Activated naive CD4-positive, alpha-beta T cell treated with anti-CD3 and anti-CD28 coated beads, Interleukin-2, amount 10 ng/mL, durations not matched to agents 7 days and 5 days (primary cell): ENCODE measurements at regions not wholly inside any gene's neighbourhood (a gene's known extent, or its start where the extent isn't known, plus 50 kb on each side); places are given as distances from the start of the nearest gene placed in this dataset.

Experiments
- CTCF ChIA-PET: fragments of 350-600 bp; sonication (Branson Sonifier 250); formaldehyde crosslinking; loops from one replicate; lab custom pipeline; 2021; ENCODE audit warnings: antibody characterized with exemption; lab: Charles Lee
- DNase-seq: peaks from one replicate; pipeline ENCODE4 v3.0.0-alpha.2; 2020
- H3K27ac Mint-ChIP-seq: one replicate; pipeline ENCODE4 v1.8.0; 2021; ENCODE audit warnings: mild to moderate bottlenecking, moderate library complexity, mixed read lengths
- H3K27me3 Mint-ChIP-seq: one replicate; pipeline ENCODE4 v1.8.0; 2021; ENCODE audit warnings: mild to moderate bottlenecking, mixed read lengths
- H3K36me3 Mint-ChIP-seq: one replicate; pipeline ENCODE4 v1.8.0; 2021; ENCODE audit warnings: mixed read lengths
- H3K4me1 Mint-ChIP-seq: one replicate; pipeline ENCODE4 v1.8.0; 2021; ENCODE audit warnings: mixed read lengths
- H3K4me3 Mint-ChIP-seq: one replicate; pipeline ENCODE4 v1.8.0; 2021; ENCODE audit warnings: mild to moderate bottlenecking, moderate library complexity, mixed read lengths
- H3K9me3 Mint-ChIP-seq: one replicate; pipeline ENCODE4 v1.8.0; 2021; ENCODE audit warnings: mixed read lengths

DNA sequence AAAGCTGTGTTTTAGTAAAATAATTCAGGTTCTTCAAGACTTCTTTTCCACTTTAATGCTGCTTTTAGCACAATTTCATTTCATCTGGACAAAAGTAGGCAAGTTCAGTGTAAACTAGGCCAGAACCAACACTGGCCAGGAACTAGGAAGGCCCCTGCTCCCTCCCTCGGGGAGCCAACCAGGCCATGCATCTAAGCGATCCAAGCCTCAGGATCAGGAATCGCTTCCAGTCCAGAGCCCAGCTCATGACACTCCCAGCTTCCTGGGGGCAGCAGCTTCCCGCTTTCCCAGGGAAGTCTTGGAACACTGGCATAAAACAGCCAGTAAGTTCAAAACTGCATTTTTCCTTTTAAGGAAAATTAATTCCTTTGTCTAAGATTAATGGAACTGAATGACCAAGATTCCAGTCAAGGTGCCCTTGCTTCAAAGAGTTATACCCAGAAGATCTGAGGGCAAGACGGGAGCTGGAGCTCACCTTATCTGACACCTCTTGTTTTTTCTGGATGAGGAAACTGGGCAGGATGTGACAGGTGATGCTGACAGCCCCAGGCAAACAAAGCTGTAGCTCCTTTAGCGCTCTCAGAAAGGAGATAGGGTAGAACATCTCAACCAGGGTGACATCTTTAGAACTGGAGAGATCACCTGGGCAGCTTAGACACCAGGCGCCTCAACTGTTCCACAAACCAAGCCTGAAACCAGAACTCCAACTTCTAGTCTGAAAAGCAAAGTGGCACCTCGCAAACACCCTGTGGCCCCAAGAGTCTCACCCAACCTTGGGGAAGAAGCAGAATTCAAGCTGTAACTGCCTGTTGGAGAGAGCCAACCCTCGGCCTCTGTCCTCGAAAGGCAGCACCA lies 61.4 kb upstream of the PNMA1 start:
- Mint-ChIP-seq H3K4me3 (no peak overlapping the region), H3K9me3 (no peaks in the 10 kb centered on the region), H3K27ac (no peak overlapping the region), H3K36me3 (peaks cover 8% of the 10 kb centered on the region), H3K4me1 (peaks cover 85% of the 10 kb centered on the region), H3K27me3 (no peaks in the 10 kb centered on the region)
- CTCF ChIA-PET = interaction anchor here (0.7 to 1.3 kb wide), 2 partner anchors 10 to 23 kb away, joined by 3 to 5 read pairs; no protein-coding TSS in a partner anchor
- DNase-seq = no peak

GRCh38 chr14:73774671-73775070 lies 60.5 kb upstream of the PNMA1 start:
- CTCF ChIA-PET = interaction anchor here (1.3 kb wide), 1 partner anchor 11 kb away, joined by 3 read pairs; no protein-coding TSS in a partner anchor
- H3K36me3 Mint-ChIP-seq = peaks cover 8% of the 10 kb centered on the region
- peaks cover 87% of the 10 kb centered on the region for H3K4me1 Mint-ChIP-seq

DNA sequence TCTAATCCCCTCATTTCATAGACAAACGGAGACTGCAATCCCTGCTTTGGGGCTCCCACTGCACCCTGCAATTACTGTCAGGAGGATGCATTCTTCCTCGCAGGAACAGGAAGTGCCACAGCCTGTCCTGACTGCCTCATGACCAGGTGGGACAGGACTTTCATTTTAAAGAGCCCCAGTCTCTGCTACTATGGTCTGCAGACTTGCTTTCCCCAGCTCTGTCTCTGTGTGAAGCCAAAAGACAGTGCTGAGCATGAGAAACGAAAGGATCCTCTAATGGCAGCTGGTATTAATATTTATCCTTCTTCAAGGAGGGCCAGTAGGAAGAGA lies 60.0 kb upstream of the PNMA1 start:
- H3K36me3 Mint-ChIP-seq = peaks cover 8% of the 10 kb centered on the region
- peak overlapping the region; percentile 56 for H3K27ac Mint-ChIP-seq
- H3K9me3 Mint-ChIP-seq = no peaks in the 10 kb centered on the region
- CTCF ChIA-PET = no interaction called here
- H3K27me3 Mint-ChIP-seq = no peaks in the 10 kb centered on the region
- no peak for DNase-seq
- peaks cover 87% of the 10 kb centered on the region for H3K4me1 Mint-ChIP-seq
- no peak overlapping the region for H3K4me3 Mint-ChIP-seq

More at GRCh38 chr14:73774671-73775070, 60.5 kb upstream of the PNMA1 start:
- Mint-ChIP-seq H3K27ac (peak overlapping the region; percentile 56), H3K27me3 (no peaks in the 10 kb centered on the region), H3K9me3 (no peaks in the 10 kb centered on the region), H3K4me3 (no peak overlapping the region)
- no peak for DNase-seq

DNA sequence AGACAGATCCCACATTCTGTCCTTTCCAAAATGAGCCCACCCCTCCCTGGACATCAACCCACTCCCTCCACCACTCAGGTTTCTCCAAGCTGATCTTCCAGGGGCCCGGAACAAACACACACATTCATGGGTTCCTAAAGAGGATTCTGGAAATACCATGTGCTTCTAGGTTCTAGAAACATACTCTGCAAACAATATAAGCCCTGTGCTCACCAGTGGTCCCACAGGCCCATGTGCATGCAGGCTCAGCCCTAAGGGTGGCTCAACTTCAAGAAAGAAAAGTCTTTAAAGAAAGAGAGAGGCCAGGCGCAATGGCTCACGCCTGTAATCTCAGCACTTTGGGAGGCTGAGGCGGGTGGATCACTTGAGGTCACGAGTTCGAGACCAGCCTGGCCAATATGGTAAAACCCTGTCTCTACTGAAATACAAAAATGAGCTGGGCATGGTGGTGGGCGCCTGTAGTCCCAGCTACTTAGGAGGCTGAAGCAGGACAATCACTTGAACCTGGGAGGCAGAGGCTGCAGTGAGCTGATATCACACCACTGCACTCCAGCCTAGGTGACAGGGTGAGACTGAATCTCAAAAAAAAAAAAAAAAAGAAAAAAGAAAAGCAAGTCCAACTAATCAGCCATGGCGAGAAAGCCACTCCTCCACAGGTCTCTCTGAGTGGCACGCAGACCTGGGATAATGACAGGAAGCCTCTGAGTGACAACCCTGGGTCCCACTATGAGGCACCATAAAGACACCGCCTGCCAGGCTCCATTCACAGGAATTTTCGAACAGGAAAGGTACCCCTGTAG lies 59.5 kb upstream of the PNMA1 start:
- Mint-ChIP-seq H3K9me3 (no peaks in the 10 kb centered on the region), H3K27me3 (no peaks in the 10 kb centered on the region), H3K27ac (no peak overlapping the region), H3K4me3 (no peak overlapping the region), H3K36me3 (peaks cover 6% of the 10 kb centered on the region), H3K4me1 (peaks cover 89% of the 10 kb centered on the region)
- CTCF ChIA-PET = no interaction called here
- DNase-seq = no peak

DNA sequence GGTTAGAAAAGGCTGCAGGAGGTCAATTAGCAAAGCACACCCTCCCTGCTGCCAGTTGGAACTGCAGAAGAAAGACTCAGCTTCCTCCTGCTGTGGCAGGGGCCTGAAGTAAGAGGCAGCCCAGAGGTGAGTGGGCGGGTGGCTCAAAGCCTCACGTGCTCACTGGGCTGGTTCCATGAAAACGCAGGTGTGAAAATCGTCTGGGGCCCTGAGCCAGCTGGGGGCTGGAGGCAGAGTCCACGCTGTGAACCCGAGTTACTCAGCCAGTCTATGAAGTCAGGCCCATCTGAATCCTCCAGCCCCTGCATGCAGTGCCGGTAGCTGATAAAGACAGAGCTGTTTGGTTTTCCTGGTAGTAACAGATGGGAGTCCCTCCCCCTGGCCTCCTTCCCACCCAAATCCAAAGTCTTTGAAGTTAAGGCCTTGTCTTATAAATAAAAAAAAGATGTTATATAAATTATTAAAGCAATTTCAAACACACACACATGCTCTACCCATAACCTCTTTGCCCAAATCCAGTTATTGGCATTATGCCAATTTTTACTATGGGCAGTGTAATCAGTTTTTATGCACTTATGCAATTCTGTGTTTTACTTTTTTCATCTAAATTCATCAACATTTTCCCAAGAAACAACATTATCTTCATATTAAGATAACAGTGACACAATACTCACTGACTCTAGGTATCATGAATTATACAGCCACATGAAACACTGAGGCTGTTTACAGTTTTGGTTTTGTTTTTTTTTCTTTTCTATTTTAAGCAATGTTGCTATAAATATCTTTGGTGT lies 57.9 kb upstream of the PNMA1 start:
- no peaks in the 10 kb centered on the region for H3K9me3 Mint-ChIP-seq
- H3K27ac Mint-ChIP-seq = peak overlapping the region; percentile 91
- peaks cover 73% of the 10 kb centered on the region for H3K4me1 Mint-ChIP-seq
- DNase-seq = peak; percentile 79
- peaks cover 6% of the 10 kb centered on the region for H3K36me3 Mint-ChIP-seq
- H3K27me3 Mint-ChIP-seq = no peaks in the 10 kb centered on the region
- peak overlapping the region; percentile 49 for H3K4me3 Mint-ChIP-seq
- CTCF ChIA-PET = interaction anchor here (1.2 to 3.2 kb wide), 5 partner anchors 12 to 55 kb away, joined by 3 to 45 read pairs (median 4); a partner anchor contains a TSS

DNA sequence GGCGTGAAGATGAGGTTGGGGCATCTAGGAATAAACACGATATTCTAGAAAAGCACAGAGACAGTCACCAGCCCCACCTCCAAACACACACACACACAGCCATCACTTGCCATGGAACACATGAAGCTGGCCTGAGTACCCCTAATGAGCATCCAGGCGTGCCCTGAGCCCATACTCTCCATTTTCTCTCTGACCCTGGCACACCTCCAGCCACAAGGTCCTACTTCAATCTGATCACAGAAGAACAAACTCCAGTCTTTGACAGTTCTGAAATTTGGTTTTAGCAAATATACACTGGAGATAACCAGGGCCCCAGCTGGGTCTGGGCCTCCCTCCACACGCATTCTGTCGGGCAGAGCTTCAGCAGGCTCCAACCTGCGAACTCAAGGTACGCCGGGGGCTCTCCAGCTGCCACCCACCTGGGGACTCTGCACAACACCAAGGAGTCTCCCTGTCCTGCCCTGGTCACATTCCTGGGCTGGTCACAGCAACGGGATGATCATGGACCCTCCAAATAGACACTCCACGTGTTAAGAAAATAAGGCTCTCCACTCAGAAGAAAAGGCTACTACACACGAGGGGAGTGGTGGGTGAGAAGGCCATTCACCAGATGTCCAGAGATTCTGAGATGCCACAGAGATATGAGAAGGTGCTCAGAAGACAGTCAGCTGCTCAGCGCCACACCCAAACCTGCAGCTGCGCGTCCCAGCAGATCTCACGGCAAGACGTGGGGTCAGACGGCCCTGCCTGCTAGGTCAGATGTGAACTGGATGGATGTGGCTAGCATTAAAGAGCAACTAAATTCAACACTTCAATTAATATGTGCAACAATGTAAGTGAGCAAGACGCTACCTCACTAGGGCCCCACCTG lies 57.0 kb upstream of the PNMA1 start:
- no peaks in the 10 kb centered on the region for H3K27me3 Mint-ChIP-seq
- CTCF ChIA-PET = interaction anchor here (1.1 to 3.2 kb wide), 6 partner anchors 12 to 56 kb away, joined by 3 to 45 read pairs (median 4); a partner anchor contains a TSS
- no peak for DNase-seq
- no peaks in the 10 kb centered on the region for H3K9me3 Mint-ChIP-seq
- peaks cover 6% of the 10 kb centered on the region for H3K36me3 Mint-ChIP-seq
- peak overlapping the region; percentile 91 for H3K27ac Mint-ChIP-seq
- peaks cover 69% of the 10 kb centered on the region for H3K4me1 Mint-ChIP-seq
- H3K4me3 Mint-ChIP-seq = peak overlapping the region; percentile 49

DNA sequence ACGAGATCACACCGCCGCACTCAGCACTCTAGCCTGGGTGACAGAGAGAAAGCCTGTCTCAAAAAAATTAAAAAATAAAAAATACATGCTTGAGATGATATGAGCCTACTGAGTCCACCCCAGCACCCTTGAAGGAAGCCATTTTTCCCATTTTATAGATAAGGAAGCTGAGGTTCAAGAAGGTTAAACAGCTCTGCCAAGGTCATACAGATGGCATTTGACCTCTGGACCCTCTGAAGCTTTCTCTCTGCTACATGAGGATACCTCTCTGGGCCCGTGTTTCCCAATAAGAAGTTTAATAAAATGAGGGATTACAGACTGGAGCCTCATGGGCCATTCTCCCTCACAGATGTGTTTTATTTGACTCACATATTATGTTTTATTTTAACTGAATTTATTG lies 53.9 kb upstream of the PNMA1 start:
- no peak overlapping the region for H3K27ac Mint-ChIP-seq
- H3K36me3 Mint-ChIP-seq = peaks cover 9% of the 10 kb centered on the region
- no peaks in the 10 kb centered on the region for H3K9me3 Mint-ChIP-seq
- CTCF ChIA-PET = interaction anchor here (0.9 to 1.5 kb wide), 2 partner anchors 8 to 13 kb away, joined by 3 read pairs; a partner anchor contains a TSS
- H3K4me3 Mint-ChIP-seq = no peak overlapping the region
- peaks cover 66% of the 10 kb centered on the region for H3K4me1 Mint-ChIP-seq
- no peak for DNase-seq
- no peaks in the 10 kb centered on the region for H3K27me3 Mint-ChIP-seq

- H3K4me3 Mint-ChIP-seq = no peak overlapping the region
- H3K9me3 Mint-ChIP-seq = no peaks in the 10 kb centered on the region
- H3K27ac Mint-ChIP-seq = no peak overlapping the region
- DNase-seq = no peak
- CTCF ChIA-PET = no interaction called here
- H3K27me3 Mint-ChIP-seq = no peaks in the 10 kb centered on the region
- peaks cover 3% of the 10 kb centered on the region for H3K36me3 Mint-ChIP-seq
- H3K4me1 Mint-ChIP-seq = peaks cover 62% of the 10 kb centered on the region
These were observed 50.5 kb upstream of the PNMA1 start for GRCh38 chr14:73764406-73765280.
